Osteocyte (in vitro differentiated cells): ENCODE measurements at regions not wholly inside any gene's neighbourhood (a gene's known extent, or its start where the extent isn't known, plus 50 kb on each side); places are given as distances from the start of the nearest gene placed in this dataset.

ENCODE experiments used
- DNase-seq: peaks from one replicate; pipeline ENCODE4 v3.0.0; 2021; ENCODE audit warnings: mixed read lengths; ENCODE audit not compliant: unreplicated experiment; ENCODE audit errors: extremely low spot score
- H3K27ac Mint-ChIP-seq: one replicate; pipeline ENCODE4 v1.8.0; 2021; ENCODE audit warnings: mild to moderate bottlenecking, mixed read lengths; ENCODE audit not compliant: unreplicated experiment
- H3K27me3 Mint-ChIP-seq: one replicate; pipeline ENCODE4 v1.8.0; 2021; ENCODE audit warnings: mixed read lengths; ENCODE audit not compliant: unreplicated experiment
- H3K36me3 Mint-ChIP-seq: one replicate; pipeline ENCODE4 v1.8.0; 2021; ENCODE audit warnings: mixed read lengths; ENCODE audit not compliant: unreplicated experiment
- H3K4me1 Mint-ChIP-seq: one replicate; pipeline ENCODE4 v1.8.0; 2021; ENCODE audit warnings: mixed read lengths; ENCODE audit not compliant: unreplicated experiment
- H3K4me3 Mint-ChIP-seq: one replicate; pipeline ENCODE4 v1.8.0; 2021; ENCODE audit warnings: mild to moderate bottlenecking, moderate library complexity, mixed read lengths; ENCODE audit not compliant: unreplicated experiment
- H3K9me3 Mint-ChIP-seq: one replicate; pipeline ENCODE4 v1.8.0; 2021; ENCODE audit warnings: mixed read lengths; ENCODE audit not compliant: unreplicated experiment
- CTCF ChIP-seq: fragments of 200-600 bp; sonication (generic); IDR thresholded peaks from 2 replicates; pipeline ENCODE4 v1.5.0; 2021; ENCODE audit warnings: antibody characterized with exemption, mild to moderate bottlenecking, moderate library complexity

GRCh38 chr12:105943525-105943924, 195.2 kb downstream of the NUAK1 start:
- Mint-ChIP-seq H3K4me1 (no peaks in the 10 kb centered on the region), H3K27ac (no peak overlapping the region), H3K9me3 (peaks cover 3% of the 10 kb centered on the region), H3K27me3 (no peaks in the 10 kb centered on the region), H3K4me3 (no peak overlapping the region), H3K36me3 (no peaks in the 10 kb centered on the region)
- TF ChIP-seq CTCF, result no peak
- DNase-seq, result no peak

- Mint-ChIP-seq H3K27ac (no peak overlapping the region), H3K27me3 (no peaks in the 10 kb centered on the region), H3K36me3 (no peaks in the 10 kb centered on the region), H3K9me3 (peaks cover 3% of the 10 kb centered on the region), H3K4me1 (no peaks in the 10 kb centered on the region), H3K4me3 (no peak overlapping the region)
- TF ChIP-seq CTCF, result no peak
- DNase-seq, result no peak
Measured at GRCh38 chr12:105944628-105945027, 194.1 kb downstream of the NUAK1 start.

GRCh38 chr12:105945880-105946279, 192.9 kb downstream of the NUAK1 start:
- no peak for TF ChIP-seq CTCF
- H3K27ac Mint-ChIP-seq, result no peak overlapping the region

GRCh38 chr12:105946493-105946901, 192.3 kb downstream of the NUAK1 start:
- H3K36me3 Mint-ChIP-seq, result no peaks in the 10 kb centered on the region
- H3K27ac Mint-ChIP-seq, result no peak overlapping the region
- peaks cover 3% of the 10 kb centered on the region for H3K9me3 Mint-ChIP-seq
- no peak for DNase-seq
- H3K4me1 Mint-ChIP-seq, result no peaks in the 10 kb centered on the region
- no peak overlapping the region for H3K4me3 Mint-ChIP-seq
- TF ChIP-seq CTCF, result no peak
- H3K27me3 Mint-ChIP-seq, result no peaks in the 10 kb centered on the region

More at GRCh38 chr12:105945880-105946279, 192.9 kb downstream of the NUAK1 start:
- Mint-ChIP-seq H3K4me1 (no peaks in the 10 kb centered on the region), H3K4me3 (no peak overlapping the region), H3K27me3 (no peaks in the 10 kb centered on the region), H3K9me3 (peaks cover 3% of the 10 kb centered on the region), H3K36me3 (no peaks in the 10 kb centered on the region)
- DNase-seq, result no peak

GRCh38 chr12:105947906-105948305, 190.8 kb downstream of the NUAK1 start:
- Mint-ChIP-seq H3K9me3 (peaks cover 3% of the 10 kb centered on the region), H3K36me3 (no peaks in the 10 kb centered on the region), H3K27me3 (no peaks in the 10 kb centered on the region), H3K4me3 (no peak overlapping the region), H3K4me1 (no peaks in the 10 kb centered on the region), H3K27ac (no peak overlapping the region)
- DNase-seq, result no peak
- no peak for TF ChIP-seq CTCF
